ENCODE measurements at regions not wholly inside any gene's neighbourhood (a gene's known extent, or its start where the extent isn't known, plus 50 kb on each side); places are given as distances from the start of the nearest gene placed in this dataset.
"Not testable (repeated sequence)": the region's sequence is repeated elsewhere in the genome, so short reads cannot be mapped to it uniquely, and the experiment has no call there.

DNA sequence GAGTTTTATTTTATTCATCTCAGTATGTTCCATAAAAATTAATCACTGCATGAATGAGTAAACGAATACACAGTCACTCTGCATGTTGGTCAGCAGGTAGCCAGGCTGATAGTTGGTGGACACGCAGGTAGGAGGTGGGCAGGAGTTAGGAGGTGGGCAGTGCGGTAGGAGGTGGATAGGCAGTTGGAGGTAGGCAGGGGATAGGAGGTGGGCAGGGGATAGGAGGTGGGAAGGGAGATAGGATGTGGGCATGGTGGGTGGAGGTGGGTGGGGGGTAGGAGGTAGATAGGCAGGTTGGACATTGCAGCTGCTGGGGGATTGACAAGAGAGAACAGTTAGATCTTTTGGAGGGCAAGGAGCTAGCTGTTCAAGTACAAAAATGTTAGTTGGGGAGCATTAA, 322.7 kb downstream of the PTPRU start:
- FAIRE-seq: no peak
- no peak for DNase-seq (ENCODE audit: low spot score)

DNA sequence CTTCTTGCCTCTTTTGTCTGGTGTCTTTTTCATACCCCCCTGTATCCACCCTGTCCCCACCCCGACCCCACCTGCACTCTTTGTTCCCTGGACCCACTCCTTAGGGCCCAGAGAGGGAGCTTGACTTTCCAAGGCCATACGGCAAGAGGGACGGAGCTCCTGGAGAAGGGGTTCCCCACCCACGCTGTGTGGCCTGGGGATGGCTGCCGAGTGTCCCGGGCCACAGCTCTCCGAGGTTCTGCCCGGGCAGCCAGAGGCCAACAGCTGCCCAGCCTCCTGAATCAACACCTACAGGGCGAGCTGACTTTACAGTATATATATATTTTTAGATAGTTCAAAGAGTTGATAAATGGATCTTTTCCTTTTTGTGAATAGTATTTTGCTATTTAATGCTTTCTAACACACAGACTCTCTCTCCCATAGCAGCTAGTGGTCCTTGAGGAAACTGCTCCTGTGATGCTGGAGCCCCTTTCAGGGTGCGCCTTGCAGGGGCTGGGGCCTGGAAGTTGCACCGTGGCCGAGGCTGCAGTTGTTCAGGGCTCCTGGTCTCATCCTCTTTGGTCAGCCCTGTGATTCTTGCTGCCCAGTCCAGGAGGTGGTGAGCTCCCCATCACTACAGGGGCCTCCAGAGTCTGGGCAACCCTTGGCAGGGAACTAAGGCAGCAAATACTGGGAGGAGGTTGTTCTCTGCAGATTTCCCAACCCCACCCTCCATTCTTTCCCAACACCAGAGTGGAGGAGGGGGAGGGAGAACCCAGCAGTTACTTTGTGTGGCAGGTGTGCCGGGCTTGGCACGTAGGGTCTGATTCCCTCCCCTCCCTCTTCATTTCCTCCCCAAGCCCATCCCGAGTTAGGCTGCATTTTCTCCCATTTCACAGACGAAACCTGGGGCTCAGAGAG, 321.6 kb downstream of the PTPRU start:
- FAIRE-seq (no peak), DNase-seq (ENCODE audit: low spot score) (no peak)

GRCh38 chr1:29557066-29557465, 320.7 kb downstream of the PTPRU start:
- FAIRE-seq (no peak), DNase-seq (ENCODE audit: low spot score) (no peak)

GRCh38 chr1:29556657-29557056, 320.3 kb downstream of the PTPRU start:
- DNase-seq (ENCODE audit: low spot score) (no peak), FAIRE-seq (no peak)

DNA sequence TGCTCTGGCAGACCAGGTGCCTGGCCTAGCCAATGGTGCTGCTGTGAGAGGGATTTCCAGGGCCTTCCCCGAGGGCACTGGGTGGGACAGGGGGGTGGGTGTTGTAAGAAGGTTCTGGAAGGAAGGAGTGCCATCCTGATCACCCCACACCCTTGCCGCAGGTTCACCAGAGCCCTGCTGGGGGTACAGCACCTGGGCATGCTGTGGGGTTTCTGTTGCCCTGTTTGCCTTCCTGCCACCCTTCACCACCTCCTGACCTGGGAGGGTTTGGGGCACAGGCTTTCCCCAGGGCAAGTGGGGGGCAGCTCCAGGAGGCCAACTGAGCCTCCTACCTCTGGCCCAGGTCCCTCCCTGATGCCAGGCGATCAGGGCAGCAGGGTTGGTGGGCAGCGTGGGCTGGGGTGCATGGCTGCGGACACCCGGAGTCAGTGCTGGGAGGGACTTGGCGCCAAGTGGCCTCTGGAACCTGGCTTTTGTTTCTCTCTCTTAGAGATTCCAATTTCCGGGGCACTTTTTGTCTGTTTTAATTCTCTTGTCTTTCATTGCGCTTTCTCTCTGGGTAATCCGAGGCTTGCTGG, 318.8 kb downstream of the PTPRU start:
- no peak for FAIRE-seq
- no peak for DNase-seq (ENCODE audit: low spot score)

DNA sequence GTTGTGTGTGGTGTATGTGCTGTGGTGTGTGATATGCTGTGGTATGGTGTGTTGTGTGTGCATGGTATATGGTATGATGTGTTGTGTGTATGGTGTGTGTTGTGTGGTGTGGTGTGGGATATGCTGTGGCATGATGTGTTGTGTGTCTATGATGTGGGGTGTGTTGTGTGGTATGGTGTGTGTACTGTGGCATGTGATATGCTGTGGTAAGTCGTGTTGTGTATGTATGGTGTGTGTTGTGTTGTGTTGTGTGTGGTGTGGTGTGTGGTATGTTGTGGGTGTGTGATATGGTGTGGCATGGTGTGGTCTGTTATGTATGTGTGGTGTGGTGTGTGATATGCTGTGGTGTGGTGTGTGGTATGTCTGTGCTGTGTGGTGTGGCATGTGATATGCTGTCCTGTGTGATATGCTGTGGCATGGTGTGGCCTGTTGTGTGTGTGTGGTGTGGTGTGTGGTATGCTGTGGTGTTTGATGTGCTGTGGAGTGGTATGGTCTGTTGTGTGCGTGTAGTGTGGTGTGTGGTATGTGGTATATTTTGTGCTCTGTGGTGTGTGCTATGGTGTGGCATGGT, 318.0 kb downstream of the PTPRU start:
- DNase-seq (ENCODE audit: low spot score): no peak
- FAIRE-seq: no peak

DNA sequence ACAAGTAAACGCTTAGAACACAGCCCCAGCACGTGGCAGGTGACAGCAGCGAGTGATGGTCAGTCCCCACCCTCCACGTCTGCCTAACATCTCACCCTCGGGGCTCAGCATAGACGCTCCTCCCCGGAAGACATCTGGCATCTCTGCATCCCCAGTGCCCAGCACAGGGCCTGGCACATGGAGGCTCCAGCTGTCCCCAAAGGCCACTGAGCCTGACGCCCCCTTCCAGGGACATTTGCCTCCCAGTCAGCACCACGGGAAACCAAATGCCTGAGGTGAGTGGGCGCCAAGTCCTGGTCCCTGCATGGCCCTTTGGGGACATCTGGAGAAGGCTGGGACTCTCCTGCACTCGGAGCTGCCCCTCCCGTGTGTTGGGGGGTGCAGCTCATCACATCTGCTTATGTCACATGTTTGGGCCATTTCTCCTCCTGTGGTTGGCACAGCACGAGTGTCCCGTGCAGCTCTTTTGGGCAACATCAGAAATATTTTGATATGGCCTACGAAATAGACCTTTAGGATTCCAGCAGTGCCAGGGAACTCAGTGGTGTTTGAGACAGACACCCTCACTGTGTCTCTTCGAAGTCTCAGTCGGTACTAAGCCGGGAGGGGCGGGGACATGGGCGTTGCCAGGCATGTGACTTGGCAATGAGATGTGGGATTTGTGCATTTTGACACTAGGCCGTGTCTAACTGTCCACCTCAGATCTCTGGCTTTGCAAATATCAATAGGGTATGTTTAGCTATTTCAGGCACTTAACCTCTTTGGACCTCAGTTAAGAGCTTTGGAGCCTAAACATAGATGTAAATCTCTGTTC, 315.0 kb downstream of the PTPRU start:
- DNase-seq (ENCODE audit: low spot score) (no peak), FAIRE-seq (no peak)

GRCh38 chr1:29550119-29550841, 314.0 kb downstream of the PTPRU start:
- DNase-seq (ENCODE audit: low spot score) (no peak), FAIRE-seq (no peak)

GRCh38 chr1:29549728-29550118, 313.4 kb downstream of the PTPRU start:
- FAIRE-seq: not testable (repeated sequence)

DNA sequence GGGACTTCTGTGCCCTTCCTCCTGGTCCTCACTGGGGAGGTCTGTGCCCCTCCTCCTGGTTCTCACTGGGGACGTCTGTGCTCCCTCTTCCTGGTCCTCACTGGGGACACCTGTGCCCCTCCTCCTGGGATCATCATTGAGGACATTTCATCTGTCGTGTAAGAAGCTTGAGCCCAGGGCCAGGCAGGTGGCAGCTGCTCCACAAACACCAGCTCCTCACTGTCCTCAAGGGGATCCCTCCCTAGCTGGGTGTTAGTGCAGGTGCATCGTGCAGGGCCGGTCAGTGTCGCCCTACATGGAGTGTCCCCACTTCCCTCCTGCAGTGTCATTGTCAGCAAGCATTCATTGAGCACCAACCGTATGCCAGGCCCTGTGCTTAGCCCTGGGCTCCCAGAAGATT, 312.7 kb downstream of the PTPRU start:
- DNase-seq (ENCODE audit: low spot score): no peak
- no peak for FAIRE-seq

More at GRCh38 chr1:29549728-29550118, 313.4 kb downstream of the PTPRU start:
- not testable (repeated sequence) for DNase-seq (ENCODE audit: low spot score)

- FAIRE-seq (no peak), DNase-seq (ENCODE audit: low spot score) (no peak)
Measured at GRCh38 chr1:29548091-29548490, 311.8 kb downstream of the PTPRU start.

DNA sequence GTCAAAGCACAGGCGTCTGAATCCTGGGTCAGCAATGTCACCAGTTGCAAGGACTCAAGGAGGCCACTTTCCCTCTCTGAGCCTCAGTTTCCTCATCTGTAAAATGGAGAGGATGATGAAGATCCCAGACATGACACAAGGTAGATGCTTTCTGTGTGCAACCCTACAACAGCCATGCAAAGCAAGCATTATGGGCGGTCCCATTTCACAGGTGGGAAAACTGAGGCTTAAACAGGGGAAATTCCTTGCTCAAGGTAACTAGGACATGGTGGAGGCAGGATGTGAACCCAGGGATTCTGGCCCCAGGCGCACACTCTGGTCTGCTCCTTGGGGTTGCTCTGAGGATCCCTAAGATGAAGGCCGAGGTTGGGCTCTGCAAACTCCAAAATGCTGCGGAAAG, 311.0 kb downstream of the PTPRU start:
- no peak for FAIRE-seq

GRCh38 chr1:29546496-29546895, 310.2 kb downstream of the PTPRU start:
- DNase-seq (ENCODE audit: low spot score): no peak
- FAIRE-seq: no peak

More for the DNA sequence above, 311.0 kb downstream of the PTPRU start:
- DNase-seq (ENCODE audit: low spot score): no peak

GRCh38 chr1:29544406-29544805, 308.1 kb downstream of the PTPRU start:
- no peak for DNase-seq (ENCODE audit: low spot score)

DNA sequence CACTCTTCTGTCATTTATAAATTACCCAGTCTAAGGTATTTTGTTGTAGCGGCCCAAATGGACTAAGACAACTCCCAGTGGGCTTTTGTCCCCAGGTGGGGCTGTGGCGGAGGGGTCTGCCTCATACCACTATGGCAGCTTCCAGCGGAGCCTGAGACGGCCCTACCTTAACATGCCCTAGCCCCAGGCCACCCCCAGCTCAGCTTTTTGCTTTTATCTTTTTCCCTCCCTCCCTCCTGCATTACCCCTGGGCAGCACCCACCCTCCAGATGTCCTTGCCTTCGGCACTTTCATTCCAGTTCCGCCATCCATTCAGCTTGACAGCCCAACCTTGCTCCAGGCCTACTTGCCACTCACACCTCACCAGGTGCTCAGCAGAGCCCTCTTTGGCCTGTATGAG, 307.3 kb downstream of the PTPRU start:
- no peak for FAIRE-seq
- DNase-seq (ENCODE audit: low spot score): no peak

More at GRCh38 chr1:29544406-29544805, 308.1 kb downstream of the PTPRU start:
- FAIRE-seq: no peak

DNA sequence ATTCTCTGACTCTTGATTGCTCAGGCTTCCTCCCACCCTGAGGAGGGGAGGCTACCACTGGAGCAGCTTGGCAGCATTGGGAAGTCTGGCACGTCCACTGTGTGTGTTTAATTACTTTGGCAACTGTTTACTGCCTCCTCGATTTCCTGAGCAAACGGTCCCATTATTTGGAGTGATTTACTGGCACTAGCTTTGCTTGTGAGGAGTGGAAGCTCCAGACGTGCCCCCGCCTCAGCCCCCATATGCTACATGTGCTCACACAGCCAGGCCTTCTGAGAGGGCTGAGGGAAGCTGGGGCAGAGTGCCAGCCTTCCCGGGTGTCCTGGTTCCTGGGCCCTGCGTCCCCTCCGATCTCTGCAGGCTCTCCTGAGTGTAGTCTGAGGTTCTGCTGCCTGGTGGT, 306.2 kb downstream of the PTPRU start:
- no peak for FAIRE-seq
- no peak for DNase-seq (ENCODE audit: low spot score)

DNA sequence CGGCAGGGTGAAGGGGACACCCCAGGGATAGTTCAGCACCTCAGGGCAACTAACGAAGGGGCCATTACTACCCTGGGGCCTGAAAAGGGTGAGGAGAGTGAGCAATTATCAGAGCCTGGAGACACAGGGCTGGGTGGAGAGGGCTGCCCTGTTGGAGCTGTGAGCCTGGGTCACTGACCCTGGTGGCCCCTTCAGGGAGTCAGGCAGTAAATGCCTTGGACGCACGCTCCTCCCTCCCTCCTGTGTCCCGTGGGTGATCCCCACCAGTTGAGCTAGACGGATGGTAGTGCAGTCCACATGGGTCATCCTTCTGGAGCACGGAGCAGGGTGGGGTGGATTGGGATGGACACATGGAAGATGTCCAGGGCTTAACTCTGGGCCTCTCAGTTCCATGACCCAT, 305.3 kb downstream of the PTPRU start:
- FAIRE-seq: no peak

DNA sequence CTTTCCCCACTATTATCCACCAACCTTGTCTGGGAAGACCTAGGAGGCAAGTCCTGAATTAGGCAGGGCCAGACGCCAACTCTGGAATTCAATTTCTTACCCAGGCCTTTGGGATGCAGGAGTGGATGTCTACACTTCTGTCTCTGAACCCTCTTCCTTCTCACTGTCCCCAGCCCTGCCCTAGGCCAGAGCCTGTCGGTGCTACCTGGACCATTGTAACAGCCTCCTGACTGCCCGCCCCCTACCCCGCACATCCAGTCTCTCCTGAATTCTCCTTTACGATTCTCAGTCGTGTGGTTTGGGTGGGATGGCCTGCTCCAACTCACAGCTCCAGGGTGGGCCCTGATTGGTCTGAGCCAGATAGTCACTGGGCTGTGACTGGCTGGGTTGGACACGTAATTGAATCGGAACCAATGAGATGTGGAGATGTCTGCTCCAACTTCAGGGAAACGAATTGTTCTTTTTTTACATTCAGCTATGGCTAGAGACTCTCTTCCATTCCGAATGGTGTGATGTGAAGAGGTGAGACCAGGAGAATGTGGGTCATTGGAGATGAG, 304.6 kb downstream of the PTPRU start:
- DNase-seq (ENCODE audit: low spot score): no peak
- no peak for FAIRE-seq

More for the DNA sequence above, 305.3 kb downstream of the PTPRU start:
- no peak for DNase-seq (ENCODE audit: low spot score)

GRCh38 chr1:29539971-29540370, 303.6 kb downstream of the PTPRU start:
- no peak for DNase-seq (ENCODE audit: low spot score)
- no peak for FAIRE-seq

GRCh38 chr1:29538586-29538985, 302.3 kb downstream of the PTPRU start:
- no peak for DNase-seq (ENCODE audit: low spot score)
- FAIRE-seq: no peak

DNA sequence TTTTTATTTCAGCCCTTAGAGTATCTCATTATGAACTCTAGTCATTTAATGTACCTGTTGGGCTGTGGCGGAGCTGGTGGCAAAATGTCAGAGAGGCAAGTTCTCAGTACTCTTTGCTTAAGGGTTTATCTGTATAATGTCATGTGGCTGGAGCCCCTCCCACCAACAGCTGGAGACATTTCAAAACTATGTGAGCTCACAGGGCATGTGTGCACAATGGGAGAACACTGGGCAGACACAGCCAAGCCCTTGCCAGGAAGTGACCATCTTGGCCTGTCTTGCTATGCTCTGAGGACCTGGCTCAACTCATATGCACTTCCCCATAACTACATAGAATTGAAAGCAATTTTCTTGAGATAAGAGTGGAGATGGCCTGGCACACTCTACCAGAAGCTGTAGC, 296.4 kb downstream of the PTPRU start:
- DNase-seq (ENCODE audit: low spot score): no peak
- FAIRE-seq: no peak

Measured in RCC 7860 (cell line).